Glutamatergic neuron (in vitro differentiated cells): ENCODE measurements at regions not wholly inside any gene's neighbourhood (a gene's known extent, or its start where the extent isn't known, plus 50 kb on each side); places are given as distances from the start of the nearest gene placed in this dataset.

Source experiments
- DNase-seq: peaks from one replicate; pipeline ENCODE4 v3.0.0; 2022
- H3K27ac Mint-ChIP-seq: one replicate; pipeline ENCODE4 v1.8.0; 2020; ENCODE audit warnings: mild to moderate bottlenecking, mixed read lengths, inconsistent platforms; ENCODE audit not compliant: unreplicated experiment
- H3K27me3 Mint-ChIP-seq: one replicate; pipeline ENCODE4 v1.8.0; 2020; ENCODE audit warnings: mild to moderate bottlenecking, moderate library complexity, mixed read lengths, inconsistent platforms; ENCODE audit not compliant: unreplicated experiment
- H3K36me3 Mint-ChIP-seq: one replicate; pipeline ENCODE4 v1.8.0; 2020; ENCODE audit warnings: mild to moderate bottlenecking, mixed read lengths, inconsistent platforms; ENCODE audit not compliant: unreplicated experiment
- H3K4me1 Mint-ChIP-seq: one replicate; pipeline ENCODE4 v1.8.0; 2020; ENCODE audit warnings: mild to moderate bottlenecking, low read depth, mixed read lengths, inconsistent platforms; ENCODE audit not compliant: unreplicated experiment
- H3K4me3 Mint-ChIP-seq: one replicate; pipeline ENCODE4 v1.8.0; 2020; ENCODE audit warnings: mild to moderate bottlenecking, mixed read lengths, inconsistent platforms; ENCODE audit not compliant: unreplicated experiment
- H3K9me3 Mint-ChIP-seq: one replicate; pipeline ENCODE4 v1.8.0; 2020; ENCODE audit warnings: mild to moderate bottlenecking, moderate library complexity, mixed read lengths, inconsistent platforms; ENCODE audit not compliant: unreplicated experiment
- CTCF ChIP-seq: fragments of 200-600 bp; sonication (generic); IDR thresholded peaks from one replicate; pipeline ENCODE4 v1.5.0; 2021; ENCODE audit not compliant: partially characterized antibody, unreplicated experiment

DNA sequence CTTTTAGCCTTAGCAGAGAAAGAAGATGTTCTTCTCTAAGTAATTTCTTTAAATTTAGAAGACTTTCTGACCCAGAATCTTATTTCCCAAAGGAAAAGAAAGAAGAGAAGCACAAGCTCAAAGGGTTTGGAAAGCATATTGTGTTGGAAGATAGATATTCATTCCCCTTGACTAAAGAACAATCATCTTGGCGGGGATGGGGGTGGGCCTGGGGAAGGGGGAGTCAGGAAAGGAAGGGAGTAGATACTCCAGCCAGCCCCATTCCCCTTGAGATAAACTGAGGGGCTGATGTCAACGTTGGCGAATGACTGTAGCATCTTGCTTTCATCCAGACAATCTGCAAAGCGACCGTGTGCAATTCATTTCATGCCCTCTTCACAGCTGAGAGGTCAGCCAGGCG lies 66.5 kb upstream of the SIPA1L2 start:
- TF ChIP-seq CTCF, result no peak
- H3K4me1 Mint-ChIP-seq, result peaks cover 4% of the 10 kb centered on the region
- H3K36me3 Mint-ChIP-seq, result no peaks in the 10 kb centered on the region
- H3K9me3 Mint-ChIP-seq, result no peaks in the 10 kb centered on the region
- no peak overlapping the region for H3K27ac Mint-ChIP-seq
- no peak overlapping the region for H3K4me3 Mint-ChIP-seq
- no peaks in the 10 kb centered on the region for H3K27me3 Mint-ChIP-seq
- DNase-seq, result no peak

- no peak overlapping the region for H3K4me3 Mint-ChIP-seq
- no peak for DNase-seq
- peaks cover 1% of the 10 kb centered on the region for H3K9me3 Mint-ChIP-seq
- no peak for TF ChIP-seq CTCF
- H3K36me3 Mint-ChIP-seq, result no peaks in the 10 kb centered on the region
- no peaks in the 10 kb centered on the region for H3K27me3 Mint-ChIP-seq
- peak overlapping the region; percentile 25 for H3K27ac Mint-ChIP-seq
- peaks cover 4% of the 10 kb centered on the region for H3K4me1 Mint-ChIP-seq
Measured at GRCh38 chr1:232697187-232697822, 67.4 kb upstream of the SIPA1L2 start.

GRCh38 chr1:232699814-232700213 lies 69.9 kb upstream of the SIPA1L2 start:
- Mint-ChIP-seq H3K27me3 (no peaks in the 10 kb centered on the region), H3K4me1 (peaks cover 4% of the 10 kb centered on the region), H3K9me3 (peaks cover 1% of the 10 kb centered on the region), H3K4me3 (no peak overlapping the region), H3K27ac (no peak overlapping the region), H3K36me3 (no peaks in the 10 kb centered on the region)
- DNase-seq, result no peak
- TF ChIP-seq CTCF, result no peak

DNA sequence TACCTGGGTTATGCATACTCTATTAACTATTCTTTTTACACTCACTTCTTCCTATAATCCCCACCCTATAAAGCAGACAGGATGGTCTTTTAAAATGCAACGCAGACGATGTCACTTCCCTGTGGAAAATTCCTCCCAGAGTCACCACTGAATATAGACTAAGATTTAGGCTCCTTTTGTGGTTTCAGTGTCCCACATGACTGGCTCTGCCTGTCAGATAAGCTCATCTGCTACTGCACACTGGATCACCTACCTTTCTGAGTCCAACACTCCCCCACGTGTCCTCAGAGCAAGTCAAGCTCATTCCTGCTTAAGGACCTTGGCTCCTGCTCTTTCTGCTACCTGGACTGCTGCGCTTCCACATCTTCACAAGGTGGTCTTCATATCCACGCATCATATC lies 73.0 kb upstream of the SIPA1L2 start:
- no peak overlapping the region for H3K4me3 Mint-ChIP-seq
- H3K9me3 Mint-ChIP-seq, result peaks cover 1% of the 10 kb centered on the region
- no peaks in the 10 kb centered on the region for H3K4me1 Mint-ChIP-seq
- no peak overlapping the region for H3K27ac Mint-ChIP-seq
- no peak for DNase-seq
- TF ChIP-seq CTCF, result no peak
- H3K36me3 Mint-ChIP-seq, result no peaks in the 10 kb centered on the region
- H3K27me3 Mint-ChIP-seq, result no peaks in the 10 kb centered on the region

DNA sequence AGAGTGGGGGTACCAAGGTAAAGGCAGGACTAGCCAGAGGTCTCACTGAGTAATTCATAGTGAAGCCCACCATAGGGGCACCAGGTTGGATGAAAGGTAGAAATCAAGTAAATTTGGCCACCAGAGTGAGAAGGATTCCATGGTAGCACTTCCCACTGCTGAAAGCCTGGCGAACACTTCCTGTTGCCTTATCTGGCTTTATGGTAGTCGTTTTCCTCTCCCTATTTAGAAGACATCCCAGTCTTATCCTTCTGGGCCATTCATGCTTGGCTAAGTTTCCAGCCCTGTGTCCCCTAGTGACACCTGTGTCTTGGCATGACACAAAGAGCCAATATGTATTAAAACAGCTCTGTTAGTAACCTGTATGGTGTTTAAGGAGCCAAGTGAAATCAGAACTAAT lies 74.3 kb upstream of the SIPA1L2 start:
- Mint-ChIP-seq H3K4me3 (no peak overlapping the region), H3K9me3 (peaks cover 1% of the 10 kb centered on the region)

More for the DNA sequence above, 74.3 kb upstream of the SIPA1L2 start:
- no peak for TF ChIP-seq CTCF
- DNase-seq, result no peak
- Mint-ChIP-seq H3K27me3 (no peaks in the 10 kb centered on the region), H3K36me3 (no peaks in the 10 kb centered on the region), H3K4me1 (no peaks in the 10 kb centered on the region), H3K27ac (no peak overlapping the region)
